ENCODE measurements at regions not wholly inside any gene's neighbourhood (a gene's known extent, or its start where the extent isn't known, plus 50 kb on each side); places are given as distances from the start of the nearest gene placed in this dataset.

DNA sequence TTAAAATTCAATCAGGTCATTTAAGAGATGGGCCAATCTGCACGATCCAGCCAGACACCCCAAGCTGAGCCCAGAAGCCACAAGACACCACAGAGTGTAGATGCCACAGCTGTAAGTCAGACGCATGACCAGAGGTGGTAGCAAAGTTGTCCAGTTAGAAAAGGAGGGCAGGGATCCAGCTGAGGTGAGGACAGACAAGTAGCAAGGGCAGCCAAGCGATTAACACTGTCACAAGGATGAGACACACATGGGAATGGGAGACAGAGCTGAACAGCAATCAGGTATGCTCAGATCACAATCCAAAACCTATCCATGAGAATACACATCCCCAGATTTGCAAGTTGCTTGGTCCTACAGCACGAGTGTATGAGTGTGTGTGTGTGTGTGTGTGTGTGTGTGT lies 143.4 kb upstream of the STK17B start:
- TF ChIP-seq, protein P1, sequence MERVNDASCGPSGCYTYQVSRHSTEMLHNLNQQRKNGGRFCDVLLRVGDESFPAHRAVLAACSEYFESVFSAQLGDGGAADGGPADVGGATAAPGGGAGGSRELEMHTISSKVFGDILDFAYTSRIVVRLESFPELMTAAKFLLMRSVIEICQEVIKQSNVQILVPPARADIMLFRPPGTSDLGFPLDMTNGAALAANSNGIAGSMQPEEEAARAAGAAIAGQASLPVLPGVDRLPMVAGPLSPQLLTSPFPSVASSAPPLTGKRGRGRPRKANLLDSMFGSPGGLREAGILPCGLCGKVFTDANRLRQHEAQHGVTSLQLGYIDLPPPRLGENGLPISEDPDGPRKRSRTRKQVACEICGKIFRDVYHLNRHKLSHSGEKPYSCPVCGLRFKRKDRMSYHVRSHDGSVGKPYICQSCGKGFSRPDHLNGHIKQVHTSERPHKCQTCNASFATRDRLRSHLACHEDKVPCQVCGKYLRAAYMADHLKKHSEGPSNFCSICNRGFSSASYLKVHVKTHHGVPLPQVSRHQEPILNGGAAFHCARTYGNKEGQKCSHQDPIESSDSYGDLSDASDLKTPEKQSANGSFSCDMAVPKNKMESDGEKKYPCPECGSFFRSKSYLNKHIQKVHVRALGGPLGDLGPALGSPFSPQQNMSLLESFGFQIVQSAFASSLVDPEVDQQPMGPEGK (CRISPR knock-in tag; IDR thresholded peaks at IDR 0.05; ENCODE audit: borderline replicate concordance) = no peak
- TF ChIP-seq RBM34 (IDR thresholded peaks at IDR 0.05; ENCODE audit: borderline replicate concordance, insufficient read depth, low read length) = no peak
- TF ChIP-seq ELF2 (CRISPR knock-in tag; IDR thresholded peaks at IDR 0.05) = no peak
- TF ChIP-seq TAF1 (IDR thresholded peaks at IDR 0.05; ENCODE audit: control insufficient read depth, extremely low read depth, insufficient read depth, low read length, severe bottlenecking) = no peak
- TF ChIP-seq MAFK (IDR thresholded peaks at IDR 0.05; ENCODE audit: low read length) = no peak
